Aorta (tissue), 5 donors: ENCODE measurements at regions not wholly inside any gene's neighbourhood (a gene's known extent, or its start where the extent isn't known, plus 50 kb on each side); places are given as distances from the start of the nearest gene placed in this dataset.

Experiments used
- ATAC-seq: fragments of 200-7000 bp; cut with Tn5 transposase; one replicate; pipeline ENCODE4 v1.9.1; 2022; ENCODE audit warnings: moderate library complexity; ENCODE audit not compliant: low FRiP score
- DNase-seq, 2 donors: peaks; one replicate each; pipeline ENCODE4 v3.0.0-alpha.2; 2020
- H3K27ac ChIP-seq, 2 donors: one replicate each; pipeline ENCODE4 v1.5.1; 2013; ENCODE audit warnings: low read length in 2 of 2, mild to moderate bottlenecking in 2 of 2, moderate library complexity in 2 of 2, control low read depth in 1 of 2, inconsistent platforms in 1 of 2, low read depth in 1 of 2
- H3K27me3 ChIP-seq, 2 donors: one replicate each; pipeline ENCODE4 v1.6.1; 2013; ENCODE audit warnings: control low read depth in 1 of 2, low read length in 1 of 2, mild to moderate bottlenecking in 1 of 2, moderate library complexity in 1 of 2; ENCODE audit not compliant: insufficient read depth in 2 of 2, control insufficient read depth in 1 of 2
- H3K36me3 ChIP-seq, 2 donors: one replicate each; pipeline ENCODE4 v1.6.1; 2013; ENCODE audit warnings: control low read depth in 1 of 2, low read length in 1 of 2, mild to moderate bottlenecking in 1 of 2; ENCODE audit not compliant: insufficient read depth in 2 of 2, control insufficient read depth in 1 of 2
- H3K4me1 ChIP-seq, 2 donors: one replicate each; pipeline ENCODE4 v1.6.1; 2013; ENCODE audit warnings: low read length in 2 of 2, control low read depth in 1 of 2, mild to moderate bottlenecking in 1 of 2, moderate library complexity in 1 of 2; ENCODE audit not compliant: insufficient read depth in 2 of 2, control insufficient read depth in 1 of 2
- H3K4me3 ChIP-seq, 2 donors: one replicate each; pipeline ENCODE4 v1.5.1; 2013; ENCODE audit warnings: low read length in 2 of 2, control low read depth in 1 of 2, mild to moderate bottlenecking in 1 of 2
- H3K9me3 ChIP-seq: one replicate; pipeline ENCODE4 v1.6.1; 2013; ENCODE audit warnings: mild to moderate bottlenecking, low read length; ENCODE audit not compliant: control insufficient read depth
- WGBS, 2 donors: extraction: QIAGEN DNeasy Blood & Tissue Kit; methylation state at CpG; one replicate each; pipeline ENCODE4 v1.1.7; 2013; 5-methylcytosine and 5-hydroxymethylcytosine counted together
- intact Hi-C, 2 donors: fragments of 100-400 bp; cut with DNase I; formaldehyde crosslinking; loops; one replicate each; pipeline versions ENCODE4 v1.14.2 to v1.15.0; 2022
- donor health status: healthy with polysubstance abuse.
- donor health status: Bipolar disorder and iron deficiency.
- donor health status: DM: no; HTN: no; CAD: no.
- donor health status: DM: no; HTN: no; CAD: no.
- donor health status: DM: yes; HTN: yes; CAD: no.

DNA sequence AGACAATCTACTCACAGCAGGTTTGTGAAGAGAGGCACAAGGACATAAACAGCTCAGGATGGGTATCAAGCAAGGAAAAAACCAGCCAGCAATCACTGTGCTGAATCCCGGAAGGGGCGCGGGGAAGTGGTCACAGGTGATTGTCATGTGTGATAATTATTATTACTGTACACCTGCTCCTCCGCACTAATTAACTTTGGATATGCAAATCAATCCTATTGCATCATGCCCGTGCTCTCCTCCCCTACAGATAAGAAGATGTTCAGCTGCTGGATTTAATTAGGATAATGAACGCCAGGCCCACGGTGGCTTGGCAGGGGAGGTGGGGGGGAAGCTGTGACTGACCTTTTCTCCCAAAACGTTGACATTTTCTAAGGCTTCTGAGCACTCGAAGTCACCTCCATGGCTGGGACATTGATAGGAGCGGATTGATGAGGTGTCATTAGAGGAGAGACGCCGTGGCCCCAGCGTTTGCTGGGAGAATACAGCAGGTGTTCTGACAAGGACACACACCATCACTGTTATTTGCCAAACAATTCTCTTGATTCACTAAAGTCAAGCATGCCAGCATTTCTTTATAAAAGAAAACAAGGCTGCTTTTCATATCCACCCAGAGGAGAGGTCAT is 160.3 kb upstream of the VRK2 start:
- no peak for ATAC-seq
- Histone ChIP-seq H3K27ac (no peak overlapping the region), H3K27me3 (no peaks in the 10 kb centered on the region), H3K9me3 (no peaks in the 10 kb centered on the region), H3K36me3 (no peaks in the 10 kb centered on the region), H3K4me3 (no peak overlapping the region), H3K4me1 (no peaks in the 10 kb centered on the region)
- intact Hi-C loops: no loop called here
- 77% methylated on average over 13 of the region's 13 CpGs for WGBS, 2 donors
- no peak for DNase-seq

DNA sequence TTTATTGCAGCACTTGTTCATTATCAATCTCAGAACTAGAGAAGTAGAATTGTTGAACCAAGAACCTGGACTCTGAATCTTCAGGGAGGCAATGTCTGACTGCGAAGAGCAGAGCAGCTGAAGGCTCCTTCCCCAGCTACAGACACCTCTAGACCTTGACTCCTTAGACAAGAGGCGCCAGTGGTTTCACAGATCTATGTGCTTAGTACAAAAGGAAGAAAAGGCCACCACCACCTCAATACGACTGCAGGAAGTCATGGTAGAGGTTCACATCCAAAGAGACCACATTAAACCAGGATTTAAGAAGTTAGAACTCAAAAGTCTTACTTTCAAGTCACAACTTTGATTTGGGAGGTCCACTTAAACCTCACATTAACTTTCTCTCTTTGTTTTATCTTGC is 158.1 kb upstream of the VRK2 start:
- no peak for DNase-seq
- WGBS, 2 donors: 91 to 92% methylated on average over 3 of the region's 3 CpGs
- H3K4me1 ChIP-seq: no peaks in the 10 kb centered on the region
- H3K36me3 ChIP-seq: no peaks in the 10 kb centered on the region
- intact Hi-C loops: no loop called here
- no peak overlapping the region for H3K27ac ChIP-seq
- H3K4me3 ChIP-seq: no peak overlapping the region
- H3K27me3 ChIP-seq: no peaks in the 10 kb centered on the region
- no peaks in the 10 kb centered on the region for H3K9me3 ChIP-seq
- no peak for ATAC-seq

DNA sequence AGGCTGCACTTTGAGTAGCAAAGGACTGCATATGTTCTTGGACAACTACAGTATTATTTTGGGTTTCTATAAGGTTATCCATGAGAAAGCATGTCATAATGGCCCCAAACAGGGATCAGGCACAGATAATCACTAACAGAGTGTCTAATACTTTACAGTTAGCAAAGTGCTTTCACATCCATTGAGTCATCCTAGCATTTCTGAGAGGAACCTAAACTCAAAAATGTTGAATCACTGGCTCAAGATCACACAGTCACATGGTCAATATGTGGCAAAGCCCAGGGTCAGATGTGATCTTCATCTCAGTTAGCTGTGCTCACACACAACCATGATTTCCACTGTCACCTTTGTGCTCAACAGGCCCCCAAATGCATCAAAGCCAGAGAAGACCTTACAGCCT is 156.1 kb upstream of the VRK2 start:
- DNase-seq: no peak
- H3K4me1 ChIP-seq: no peaks in the 10 kb centered on the region
- intact Hi-C loops: no loop called here

DNA sequence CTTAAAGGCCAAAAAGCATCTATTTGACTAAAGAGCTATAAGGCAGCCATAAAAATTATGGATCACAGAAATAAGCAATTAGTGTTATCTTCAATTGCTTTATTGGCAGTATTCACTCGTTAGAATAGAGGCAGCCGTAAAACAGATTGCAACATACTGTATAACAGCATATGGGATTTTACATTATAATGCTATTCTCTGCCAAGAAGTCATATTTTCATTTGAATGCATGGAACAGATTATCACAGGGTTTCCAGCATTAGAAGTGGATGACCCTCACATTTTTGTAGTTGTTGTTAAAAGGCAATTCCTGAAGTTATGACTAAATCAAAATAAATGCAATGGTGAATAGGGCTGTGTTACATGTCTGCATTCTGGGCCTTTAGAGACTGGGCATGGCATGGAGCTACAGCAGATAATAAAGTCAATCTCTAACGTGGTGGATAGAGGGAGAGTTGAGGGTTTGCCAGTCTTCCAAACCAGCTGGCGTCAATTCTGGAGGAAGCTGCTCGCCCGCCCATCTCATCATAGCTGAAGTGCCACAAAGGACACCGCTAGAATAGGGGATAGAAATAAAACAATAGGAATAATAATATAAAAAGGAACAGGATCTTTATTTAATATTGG is 155.4 kb upstream of the VRK2 start:
- no peaks in the 10 kb centered on the region for H3K27me3 ChIP-seq
- H3K9me3 ChIP-seq: no peaks in the 10 kb centered on the region
- WGBS, 2 donors: 85 to 88% methylated on average over 7 of the region's 7 CpGs
- H3K27ac ChIP-seq: no peak overlapping the region
- ATAC-seq (no peak), DNase-seq (no peak)
- no peak overlapping the region for H3K4me3 ChIP-seq
- no peaks in the 10 kb centered on the region for H3K36me3 ChIP-seq
- H3K4me1 ChIP-seq: no peaks in the 10 kb centered on the region
- intact Hi-C loops: no loop called here

More for the DNA sequence above, 156.1 kb upstream of the VRK2 start:
- Histone ChIP-seq H3K4me3 (no peak overlapping the region), H3K9me3 (no peaks in the 10 kb centered on the region), H3K36me3 (no peaks in the 10 kb centered on the region), H3K27ac (no peak overlapping the region), H3K27me3 (no peaks in the 10 kb centered on the region)
- no peak for ATAC-seq

DNA sequence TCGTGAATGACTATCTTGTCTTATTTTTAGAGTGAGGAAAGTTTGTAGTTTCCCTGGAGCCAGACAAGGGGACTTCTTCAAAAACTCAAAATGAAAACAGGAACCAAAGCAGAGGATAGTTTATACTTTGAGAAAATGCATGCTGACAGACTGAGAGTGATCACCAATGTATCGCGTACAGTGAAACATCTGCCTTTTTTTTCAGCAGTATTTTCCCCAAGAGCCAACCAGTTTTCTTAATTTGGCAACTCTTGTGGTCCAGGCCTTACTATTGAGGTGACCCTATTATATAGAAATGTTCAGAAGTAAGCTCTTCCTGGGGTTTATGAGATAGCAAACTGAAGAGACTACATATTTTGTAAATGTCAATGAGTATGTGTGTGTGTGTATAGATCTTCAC is 153.7 kb upstream of the VRK2 start:
- Histone ChIP-seq H3K27me3 (no peaks in the 10 kb centered on the region), H3K9me3 (no peaks in the 10 kb centered on the region), H3K27ac (no peak overlapping the region), H3K4me3 (no peak overlapping the region), H3K36me3 (no peaks in the 10 kb centered on the region), H3K4me1 (no peaks in the 10 kb centered on the region)
- 54 to 68% methylated on average over 3 of the region's 3 CpGs for WGBS, 2 donors
- ATAC-seq: no peak
- DNase-seq: no peak
- intact Hi-C loops: no loop called here

DNA sequence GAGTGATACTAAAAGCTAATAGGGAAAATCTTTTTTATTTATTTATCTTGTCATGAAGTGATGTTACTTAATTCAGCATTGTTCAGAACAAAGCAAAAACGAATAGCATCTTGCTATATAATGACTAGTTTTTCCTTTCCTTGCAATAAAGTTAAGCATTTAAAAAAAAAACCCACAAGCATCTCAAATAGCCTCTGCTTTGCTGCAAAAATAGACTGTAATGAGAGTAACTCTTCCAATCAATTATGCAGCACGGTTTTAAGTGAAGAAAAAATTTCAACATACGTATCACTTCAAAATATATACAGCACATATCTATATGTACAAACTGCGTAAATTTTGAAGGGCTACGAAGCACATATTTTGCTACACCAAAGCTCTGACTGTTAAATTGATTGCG is 153.3 kb upstream of the VRK2 start:
- Histone ChIP-seq H3K4me1 (no peaks in the 10 kb centered on the region), H3K36me3 (no peaks in the 10 kb centered on the region), H3K27ac (no peak overlapping the region), H3K4me3 (no peak overlapping the region), H3K27me3 (no peaks in the 10 kb centered on the region), H3K9me3 (no peaks in the 10 kb centered on the region)
- no peak for ATAC-seq
- WGBS, 2 donors: 79 to 80% methylated on average over 6 of the region's 6 CpGs
- DNase-seq: no peak
- intact Hi-C loops: no loop called here

DNA sequence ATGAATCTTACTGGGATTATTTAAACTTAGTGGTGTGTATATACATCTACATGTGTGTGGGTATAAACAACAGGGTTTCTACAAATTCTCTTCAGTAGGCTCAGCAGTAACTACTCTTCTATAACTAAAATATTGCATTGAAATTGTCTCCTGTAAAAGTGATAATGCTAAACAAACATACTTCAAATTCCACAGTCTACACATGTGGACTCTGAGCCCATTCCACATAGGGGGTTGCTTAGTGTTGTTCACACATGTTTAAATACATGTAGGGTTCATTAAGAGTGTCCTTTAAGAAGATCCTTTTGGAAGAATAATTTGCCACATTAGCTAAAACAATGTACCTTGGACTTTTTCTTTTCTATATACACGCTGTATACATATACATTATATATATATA is 152.8 kb upstream of the VRK2 start:
- intact Hi-C loops: no loop called here
- H3K4me1 ChIP-seq: no peaks in the 10 kb centered on the region
- no peaks in the 10 kb centered on the region for H3K36me3 ChIP-seq
- H3K27me3 ChIP-seq: no peaks in the 10 kb centered on the region
- no peak for ATAC-seq
- H3K27ac ChIP-seq: no peak overlapping the region
- 84 to 89% methylated on average over 1 of the region's 1 CpG for WGBS, 2 donors
- no peaks in the 10 kb centered on the region for H3K9me3 ChIP-seq
- no peak for DNase-seq
- H3K4me3 ChIP-seq: no peak overlapping the region

DNA sequence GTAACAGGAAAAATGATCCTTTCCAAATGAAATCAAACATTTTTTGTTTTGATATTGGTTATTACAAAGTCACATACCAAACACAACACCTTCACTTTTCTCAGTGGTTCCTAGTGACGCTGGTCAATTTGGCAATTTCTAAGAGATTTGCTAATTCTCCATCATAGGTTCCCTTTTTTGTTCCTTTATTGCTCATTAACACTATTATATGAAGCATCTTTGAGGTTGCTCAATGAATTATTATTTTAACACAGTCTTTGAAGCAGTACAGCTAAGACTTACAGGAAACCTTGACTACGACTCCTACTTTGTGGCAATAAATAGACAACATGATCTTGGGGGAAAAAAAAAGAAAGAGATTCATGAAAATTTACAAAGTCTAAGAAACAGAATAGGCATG is 152.2 kb upstream of the VRK2 start:
- Histone ChIP-seq H3K4me3 (no peak overlapping the region), H3K36me3 (no peaks in the 10 kb centered on the region), H3K27me3 (no peaks in the 10 kb centered on the region), H3K4me1 (no peaks in the 10 kb centered on the region), H3K9me3 (no peaks in the 10 kb centered on the region), H3K27ac (no peak overlapping the region)
- intact Hi-C loops: no loop called here
- WGBS, 2 donors: 89 to 95% methylated on average over 2 of the region's 2 CpGs
- no peak for DNase-seq
- no peak for ATAC-seq

DNA sequence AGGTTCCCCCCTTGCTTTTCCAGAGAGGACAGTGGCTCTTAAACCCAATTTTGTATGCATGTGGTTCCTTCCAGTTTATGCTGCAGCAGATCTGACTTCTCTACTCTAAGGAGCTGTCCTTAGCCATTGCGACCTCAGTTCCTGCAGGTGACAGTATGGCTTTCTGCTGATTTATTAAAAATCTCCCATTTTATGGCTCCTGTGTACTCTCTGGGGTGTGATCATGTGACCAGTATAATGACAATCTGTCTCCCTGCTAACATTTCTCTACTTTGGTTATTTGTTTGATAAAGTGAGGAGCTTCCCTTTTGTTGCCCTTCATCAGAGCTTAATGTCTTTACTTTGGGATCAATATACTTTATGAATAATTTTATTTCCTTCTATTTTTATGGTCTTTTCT is 148.7 kb upstream of the VRK2 start:
- WGBS, 2 donors: 70 to 79% methylated on average over 1 of the region's 1 CpG

More for the DNA sequence above, 148.7 kb upstream of the VRK2 start:
- ATAC-seq: no peak
- Histone ChIP-seq H3K27me3 (peaks cover 0 to 1% of the 10 kb centered on the region in 2 donors), H3K4me3 (no peak overlapping the region), H3K4me1 (no peaks in the 10 kb centered on the region), H3K36me3 (no peaks in the 10 kb centered on the region), H3K27ac (no peak overlapping the region), H3K9me3 (no peaks in the 10 kb centered on the region)
- intact Hi-C loops: no loop called here
- no peak for DNase-seq
